Mesothelial cell of epicardium (in vitro differentiated cells): ENCODE measurements at regions not wholly inside any gene's neighbourhood (a gene's known extent, or its start where the extent isn't known, plus 50 kb on each side); places are given as distances from the start of the nearest gene placed in this dataset.
"Not testable (repeated sequence)": the region's sequence is repeated elsewhere in the genome, so short reads cannot be mapped to it uniquely, and the experiment has no call there.

Source experiments
- DNase-seq, 2 experiments: peaks; one replicate each; pipeline ENCODE4 v3.0.0; 2021; ENCODE audit warnings: low spot score in 2 of 2; ENCODE audit not compliant: unreplicated experiment in 2 of 2
- H3K27ac Mint-ChIP-seq: 2 replicates; pipeline ENCODE4 v1.8.0; 2021; ENCODE audit warnings: mixed read lengths
- H3K27me3 Mint-ChIP-seq: 2 replicates; pipeline ENCODE4 v1.8.0; 2021; ENCODE audit warnings: low read depth, mixed read lengths
- H3K36me3 Mint-ChIP-seq: 2 replicates; pipeline ENCODE4 v1.8.0; 2021; ENCODE audit warnings: mixed read lengths
- H3K4me1 Mint-ChIP-seq: 2 replicates; pipeline ENCODE4 v1.8.0; 2021; ENCODE audit warnings: mixed read lengths
- H3K4me3 Mint-ChIP-seq: 2 replicates; pipeline ENCODE4 v1.8.0; 2021; ENCODE audit warnings: mild to moderate bottlenecking, moderate library complexity, mixed read lengths
- H3K9me3 Mint-ChIP-seq: 2 replicates; pipeline ENCODE4 v1.8.0; 2021; ENCODE audit warnings: mixed read lengths
- TF ChIP-seq, protein P1 (sequence below): fragments of 200-600 bp; sonication (generic); IDR thresholded peaks from one replicate; pipeline ENCODE4 v1.5.0; 2021; ENCODE audit warnings: antibody characterized with exemption; ENCODE audit not compliant: unreplicated experiment

DNA sequence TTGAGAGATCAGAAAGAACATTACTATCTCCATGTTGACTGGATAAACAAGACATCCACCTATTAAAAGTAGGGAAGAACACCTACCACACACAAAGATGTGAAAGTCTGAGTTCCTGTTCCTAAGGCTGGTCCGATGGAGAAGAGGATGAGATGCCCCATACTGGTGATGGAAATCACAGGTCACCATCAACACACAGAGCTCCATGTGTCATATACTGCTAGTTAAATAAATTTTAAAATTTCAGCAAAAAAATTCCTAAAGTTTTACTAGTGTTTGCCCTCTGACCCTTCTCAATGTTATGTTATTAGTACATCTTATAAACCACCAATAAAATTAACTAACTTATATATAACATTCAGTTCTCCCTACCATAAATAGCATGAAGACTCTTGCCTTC is 59.1 kb downstream of the KCNA5 start:
- Mint-ChIP-seq H3K4me1 (peaks cover 20% of the 10 kb centered on the region), H3K9me3 (peaks cover 11% of the 10 kb centered on the region), H3K27ac (peak overlapping the region; percentile 80), H3K27me3 (peaks cover 3% of the 10 kb centered on the region), H3K36me3 (no peaks in the 10 kb centered on the region), H3K4me3 (no peak overlapping the region)
- no peak for DNase-seq
- TF ChIP-seq, protein P1, sequence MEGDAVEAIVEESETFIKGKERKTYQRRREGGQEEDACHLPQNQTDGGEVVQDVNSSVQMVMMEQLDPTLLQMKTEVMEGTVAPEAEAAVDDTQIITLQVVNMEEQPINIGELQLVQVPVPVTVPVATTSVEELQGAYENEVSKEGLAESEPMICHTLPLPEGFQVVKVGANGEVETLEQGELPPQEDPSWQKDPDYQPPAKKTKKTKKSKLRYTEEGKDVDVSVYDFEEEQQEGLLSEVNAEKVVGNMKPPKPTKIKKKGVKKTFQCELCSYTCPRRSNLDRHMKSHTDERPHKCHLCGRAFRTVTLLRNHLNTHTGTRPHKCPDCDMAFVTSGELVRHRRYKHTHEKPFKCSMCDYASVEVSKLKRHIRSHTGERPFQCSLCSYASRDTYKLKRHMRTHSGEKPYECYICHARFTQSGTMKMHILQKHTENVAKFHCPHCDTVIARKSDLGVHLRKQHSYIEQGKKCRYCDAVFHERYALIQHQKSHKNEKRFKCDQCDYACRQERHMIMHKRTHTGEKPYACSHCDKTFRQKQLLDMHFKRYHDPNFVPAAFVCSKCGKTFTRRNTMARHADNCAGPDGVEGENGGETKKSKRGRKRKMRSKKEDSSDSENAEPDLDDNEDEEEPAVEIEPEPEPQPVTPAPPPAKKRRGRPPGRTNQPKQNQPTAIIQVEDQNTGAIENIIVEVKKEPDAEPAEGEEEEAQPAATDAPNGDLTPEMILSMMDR = no peak

DNA sequence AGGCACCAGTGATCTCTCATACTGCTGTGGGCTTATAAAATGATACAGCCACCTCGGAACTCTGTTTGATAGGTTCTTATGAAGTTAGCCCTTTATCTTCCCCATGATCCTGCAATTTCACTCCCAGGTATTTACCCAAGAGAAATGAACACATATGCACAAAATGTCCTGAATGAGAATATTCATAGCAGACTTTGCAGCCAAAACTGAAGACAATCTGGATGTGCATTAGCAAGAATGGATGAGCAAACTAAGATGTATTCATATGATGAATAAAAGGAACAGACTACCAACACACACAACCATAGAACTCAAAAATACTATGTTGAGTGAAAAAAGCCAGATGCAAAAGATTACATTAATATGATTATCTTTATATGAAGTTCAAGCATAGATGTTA is 66.7 kb downstream of the KCNA5 start:
- Mint-ChIP-seq H3K27me3 (peaks cover 19% of the 10 kb centered on the region), H3K9me3 (peaks cover 14% of the 10 kb centered on the region), H3K4me1 (peaks cover 10% of the 10 kb centered on the region), H3K36me3 (no peaks in the 10 kb centered on the region), H3K27ac (no peak overlapping the region), H3K4me3 (no peak overlapping the region)
- DNase-seq = no peak
- TF ChIP-seq, protein P1 = no peak

DNA sequence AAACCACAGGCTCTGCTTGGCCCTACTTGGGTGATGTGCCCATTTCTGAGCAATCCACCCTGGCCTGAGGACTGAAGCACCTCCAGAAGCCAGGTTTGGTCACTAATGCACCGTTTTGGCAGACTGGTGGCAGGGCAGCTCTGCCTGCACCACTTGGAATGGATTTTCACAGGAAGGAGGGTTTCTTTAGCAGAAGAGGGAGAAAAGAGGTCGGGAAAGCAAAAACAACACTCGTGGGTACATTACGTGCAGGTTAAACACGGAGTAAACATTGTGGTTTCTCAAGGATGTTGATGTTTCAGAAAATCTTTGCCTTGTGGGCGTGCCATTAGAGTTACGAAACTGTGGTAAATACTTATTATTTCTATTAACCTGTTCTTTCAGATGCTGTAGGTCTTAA is 70.8 kb downstream of the KCNA5 start:
- Mint-ChIP-seq H3K27me3 (peaks cover 21% of the 10 kb centered on the region), H3K27ac (no peak overlapping the region), H3K4me3 (no peak overlapping the region), H3K9me3 (no peaks in the 10 kb centered on the region), H3K4me1 (no peaks in the 10 kb centered on the region), H3K36me3 (no peaks in the 10 kb centered on the region)
- TF ChIP-seq, protein P1 = no peak
- no peak for DNase-seq

DNA sequence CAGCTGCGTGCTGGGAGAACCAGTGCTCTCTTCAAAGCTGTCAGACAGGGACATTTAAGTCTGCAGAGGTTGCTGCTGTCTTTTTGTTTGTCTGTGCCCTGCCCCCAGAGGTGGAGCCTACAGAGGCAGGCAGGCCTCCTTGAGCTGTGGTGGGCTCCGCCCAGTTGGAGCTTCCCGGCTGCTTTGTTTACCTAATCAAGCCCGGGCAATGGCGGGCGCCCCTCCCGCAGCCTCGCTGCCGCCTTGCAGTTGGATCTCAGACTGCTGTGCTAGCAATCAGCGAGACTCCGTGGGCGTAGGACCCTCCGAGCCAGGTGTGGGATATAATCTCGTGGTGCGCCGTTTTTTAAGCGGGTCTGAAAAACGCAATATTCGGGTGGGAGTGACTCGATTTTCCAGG is 78.1 kb downstream of the KCNA5 start:
- not testable (repeated sequence) for H3K4me3 Mint-ChIP-seq, H3K9me3 Mint-ChIP-seq, H3K4me1 Mint-ChIP-seq, DNase-seq, H3K27me3 Mint-ChIP-seq, H3K36me3 Mint-ChIP-seq, H3K27ac Mint-ChIP-seq

DNA sequence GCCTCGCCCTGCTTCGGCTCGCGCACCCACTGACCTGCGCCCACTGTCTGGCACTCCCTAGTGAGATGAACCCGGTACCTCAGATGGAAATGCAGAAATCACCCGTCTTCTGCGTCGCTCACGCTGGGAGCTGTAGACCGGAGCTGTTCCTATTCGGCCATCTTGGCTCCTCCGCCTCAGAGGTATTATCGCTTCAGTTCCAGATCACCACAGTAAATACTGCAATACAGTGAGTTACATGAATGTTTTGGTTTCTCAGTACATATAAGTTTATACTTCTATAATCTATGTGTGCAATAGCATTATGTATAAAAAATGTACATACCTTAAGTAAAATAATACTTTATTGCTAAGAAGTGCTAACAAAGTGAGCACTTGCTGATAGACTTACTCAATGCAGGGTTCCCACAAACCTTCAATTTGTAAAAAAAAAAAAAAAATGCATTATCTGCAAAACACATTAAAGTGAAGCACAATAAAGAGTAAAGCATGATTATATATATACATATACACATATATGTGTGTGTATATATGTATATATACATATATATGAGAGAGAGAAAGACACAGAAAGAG is 78.7 kb downstream of the KCNA5 start:
- H3K27me3 Mint-ChIP-seq, H3K4me3 Mint-ChIP-seq, H3K9me3 Mint-ChIP-seq, DNase-seq, H3K4me1 Mint-ChIP-seq, H3K27ac Mint-ChIP-seq, H3K36me3 Mint-ChIP-seq: not testable (repeated sequence)

DNA sequence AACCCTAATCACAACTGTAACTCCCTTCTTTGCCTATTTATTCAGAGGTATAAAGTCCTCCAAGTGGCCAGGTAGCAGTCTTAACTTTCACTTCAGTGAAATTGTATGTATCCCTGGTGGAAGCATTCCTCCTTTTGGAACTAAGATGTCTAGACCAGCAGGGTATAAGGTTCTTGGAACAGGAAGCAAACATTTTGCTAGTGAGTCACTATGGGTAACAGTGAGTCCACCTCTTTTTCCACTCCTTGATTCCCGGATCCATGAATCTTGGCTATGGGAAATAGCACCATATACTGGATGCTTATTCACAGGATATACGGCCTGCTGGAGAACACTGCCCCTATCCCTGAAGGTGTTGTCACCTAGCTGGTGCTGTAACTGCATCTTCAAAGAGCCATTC is 80.2 kb downstream of the KCNA5 start:
- H3K36me3 Mint-ChIP-seq = no peaks in the 10 kb centered on the region
- no peak overlapping the region for H3K4me3 Mint-ChIP-seq
- H3K4me1 Mint-ChIP-seq = no peaks in the 10 kb centered on the region
- TF ChIP-seq, protein P1 = no peak
- no peak overlapping the region for H3K27ac Mint-ChIP-seq
- H3K27me3 Mint-ChIP-seq = peaks cover 13% of the 10 kb centered on the region
- no peak for DNase-seq
- H3K9me3 Mint-ChIP-seq = peaks cover under 1% of the 10 kb centered on the region

DNA sequence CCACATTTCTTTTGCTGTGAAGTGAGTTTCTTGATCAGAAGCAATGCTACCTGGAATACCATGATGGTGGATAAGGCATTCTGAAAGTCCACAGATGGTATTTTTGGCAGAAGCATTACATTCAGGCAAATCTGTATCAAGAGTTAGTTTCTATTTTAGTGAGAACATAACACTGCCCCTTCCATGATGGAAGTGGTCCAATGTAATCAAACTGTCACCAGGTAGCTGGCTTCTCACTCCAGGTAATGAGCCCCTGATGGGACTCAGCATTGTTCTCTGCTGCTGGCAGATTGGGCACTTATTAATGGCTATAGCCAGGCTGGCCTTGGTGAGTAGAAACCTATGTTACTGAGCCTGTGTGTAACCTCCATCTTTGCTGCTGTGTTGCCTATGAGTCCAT is 80.7 kb downstream of the KCNA5 start:
- Mint-ChIP-seq H3K9me3 (peaks cover 4% of the 10 kb centered on the region), H3K36me3 (no peaks in the 10 kb centered on the region), H3K27ac (no peak overlapping the region), H3K27me3 (peaks cover 18% of the 10 kb centered on the region), H3K4me1 (no peaks in the 10 kb centered on the region), H3K4me3 (no peak overlapping the region)
- TF ChIP-seq, protein P1 = no peak
- DNase-seq = no peak
